Fibroblast of skin of abdomen (primary cell): ENCODE measurements at regions not wholly inside any gene's neighbourhood (a gene's known extent, or its start where the extent isn't known, plus 50 kb on each side); places are given as distances from the start of the nearest gene placed in this dataset.

ENCODE experiments used
- DNase-seq: peaks from one replicate; pipeline ENCODE4 v3.0.0-alpha.2; 2013

GRCh38 chr17:20948984-20949777, 93.6 kb downstream of the USP22 start:
- DNase-seq, result no peak
